Endodermal cell (in vitro differentiated cells): ENCODE measurements at regions not wholly inside any gene's neighbourhood (a gene's known extent, or its start where the extent isn't known, plus 50 kb on each side); places are given as distances from the start of the nearest gene placed in this dataset.

ENCODE experiments used
- DNase-seq: peaks from one replicate; pipeline ENCODE4 v3.0.0-alpha.2; 2017
- H3K27ac ChIP-seq: 2 replicates; pipeline ENCODE4 v1.5.1; 2013; ENCODE audit warnings: mild to moderate bottlenecking, low read depth, low read length, moderate library complexity
- H3K27me3 ChIP-seq: 2 replicates; pipeline ENCODE4 v1.6.1; 2013; ENCODE audit warnings: mild to moderate bottlenecking, low read length, moderate library complexity; ENCODE audit not compliant: insufficient read depth, control insufficient read depth, poor library complexity, severe bottlenecking
- H3K36me3 ChIP-seq: 2 replicates; pipeline ENCODE4 v1.7.0; 2013; ENCODE audit warnings: mild to moderate bottlenecking, low read length, moderate library complexity; ENCODE audit not compliant: control insufficient read depth, insufficient read depth
- H3K4me1 ChIP-seq: one replicate; pipeline ENCODE4 v1.7.0; 2013; ENCODE audit warnings: low read length; ENCODE audit not compliant: control insufficient read depth, insufficient read depth
- H3K4me3 ChIP-seq: 2 replicates; pipeline ENCODE4 v1.5.1; 2013; ENCODE audit warnings: mild to moderate bottlenecking, low read length, moderate library complexity
- H3K9ac ChIP-seq: 2 replicates; pipeline ENCODE4 v1.6.1; 2013; ENCODE audit warnings: mild to moderate bottlenecking, low read length, moderate library complexity; ENCODE audit not compliant: poor library complexity, severe bottlenecking; ENCODE audit errors: extremely low read depth
- H3K9me3 ChIP-seq: 2 replicates; pipeline ENCODE4 v1.6.1; 2013; ENCODE audit warnings: mild to moderate bottlenecking, low read length, moderate library complexity; ENCODE audit not compliant: control insufficient read depth
- H3K27ac Mint-ChIP-seq: 2 replicates; pipeline ENCODE4 v1.8.0; 2020; ENCODE audit warnings: mixed read lengths
- H3K27me3 Mint-ChIP-seq: 2 replicates; pipeline ENCODE4 v1.8.0; 2021; ENCODE audit warnings: mild to moderate bottlenecking, mixed read lengths; ENCODE audit not compliant: insufficient read depth
- H3K36me3 Mint-ChIP-seq: 2 replicates; pipeline ENCODE4 v1.8.0; 2020; ENCODE audit warnings: low read depth, mixed read lengths
- H3K4me1 Mint-ChIP-seq: 2 replicates; pipeline ENCODE4 v1.8.0; 2020; ENCODE audit warnings: mixed read lengths
- H3K4me3 Mint-ChIP-seq: 2 replicates; pipeline ENCODE4 v1.8.0; 2020; ENCODE audit warnings: mild to moderate bottlenecking, moderate library complexity, mixed read lengths
- H3K9me3 Mint-ChIP-seq: 2 replicates; pipeline ENCODE4 v1.8.0; 2020; ENCODE audit warnings: mild to moderate bottlenecking, mixed read lengths
- CTCF ChIP-seq: fragments of 200-600 bp; sonication (generic); conservative IDR thresholded peaks from 2 replicates; pipeline ENCODE4 v1.5.0; 2021; ENCODE audit warnings: antibody characterized with exemption, mild to moderate bottlenecking
- WGBS, 2 experiments: methylation state at CpG; one replicate each; pipeline versions ENCODE4 v1.1.5 to v1.1.7; 2013; ENCODE audit warnings: missing lambda C conversion rate in 2 of 2, mixed read lengths in 1 of 2; ENCODE audit not compliant: insufficient coverage in 1 of 2, insufficient read length in 1 of 2; 5-methylcytosine and 5-hydroxymethylcytosine counted together

- peaks cover 2% of the 10 kb centered on the region for H3K4me1 Mint-ChIP-seq
- no peak overlapping the region for H3K4me3 Mint-ChIP-seq
- Histone ChIP-seq H3K27me3 (no peaks in the 10 kb centered on the region), H3K4me1 (no peaks in the 10 kb centered on the region), H3K9me3 (no peaks in the 10 kb centered on the region), H3K36me3 (no peaks in the 10 kb centered on the region), H3K4me3 (no peak overlapping the region), H3K9ac (no peak overlapping the region), H3K27ac (no peak overlapping the region)
- no peak for DNase-seq
- TF ChIP-seq CTCF: no peak
- H3K27ac Mint-ChIP-seq: no peak overlapping the region
- WGBS, 2 experiments: 91 to 94% methylated on average over 4 of the region's 4 CpGs
- no peaks in the 10 kb centered on the region for H3K27me3 Mint-ChIP-seq
- H3K36me3 Mint-ChIP-seq: no peaks in the 10 kb centered on the region
- no peaks in the 10 kb centered on the region for H3K9me3 Mint-ChIP-seq
Measured at GRCh38 chr13:73499695-73500094, 440.9 kb downstream of the KLF5 start.

GRCh38 chr13:73497430-73497829 lies 438.6 kb downstream of the KLF5 start:
- 92 to 94% methylated on average over 4 to 5 of the region's 5 CpGs for WGBS, 2 experiments
- Histone ChIP-seq H3K4me1 (no peaks in the 10 kb centered on the region), H3K36me3 (no peaks in the 10 kb centered on the region), H3K9ac (no peak overlapping the region), H3K27ac (no peak overlapping the region), H3K27me3 (no peaks in the 10 kb centered on the region), H3K9me3 (no peaks in the 10 kb centered on the region), H3K4me3 (no peak overlapping the region)
- Mint-ChIP-seq H3K27me3 (no peaks in the 10 kb centered on the region), H3K36me3 (no peaks in the 10 kb centered on the region), H3K4me3 (no peak overlapping the region), H3K27ac (no peak overlapping the region), H3K4me1 (no peaks in the 10 kb centered on the region), H3K9me3 (no peaks in the 10 kb centered on the region)
- DNase-seq: no peak
- no peak for TF ChIP-seq CTCF

- Histone ChIP-seq H3K9me3 (no peaks in the 10 kb centered on the region), H3K27ac (no peak overlapping the region), H3K36me3 (no peaks in the 10 kb centered on the region), H3K27me3 (no peaks in the 10 kb centered on the region), H3K4me3 (no peak overlapping the region), H3K9ac (no peak overlapping the region), H3K4me1 (no peaks in the 10 kb centered on the region)
- Mint-ChIP-seq H3K4me3 (no peak overlapping the region), H3K9me3 (no peaks in the 10 kb centered on the region), H3K4me1 (no peaks in the 10 kb centered on the region), H3K27ac (no peak overlapping the region), H3K27me3 (no peaks in the 10 kb centered on the region), H3K36me3 (no peaks in the 10 kb centered on the region)
- no peak for TF ChIP-seq CTCF
- WGBS, 2 experiments: 88 to 100% methylated on average over 1 to 2 of the region's 3 CpGs
- DNase-seq: no peak
Measured at GRCh38 chr13:73496711-73497110, 437.9 kb downstream of the KLF5 start.
